Ishikawa (cell line): ENCODE measurements at regions not wholly inside any gene's neighbourhood (a gene's known extent, or its start where the extent isn't known, plus 50 kb on each side); places are given as distances from the start of the nearest gene placed in this dataset.

Experiments
- CEBPB ChIP-seq: IDR thresholded peaks from 2 replicates; pipeline ENCODE4 v1.6.1; 2012
- CREB1 ChIP-seq: IDR thresholded peaks from 2 replicates; pipeline ENCODE4 v1.6.1; 2012; ENCODE audit warnings: low read depth
- EGR1 ChIP-seq: IDR thresholded peaks from 2 replicates; pipeline ENCODE4 v1.6.1; 2012
- EP300 ChIP-seq: IDR thresholded peaks from 2 replicates; pipeline ENCODE4 v1.6.1; 2012; ENCODE audit warnings: borderline replicate concordance
- FOXM1 ChIP-seq: IDR thresholded peaks from 2 replicates; pipeline ENCODE4 v1.6.1; 2012; ENCODE audit warnings: low read depth, borderline replicate concordance
- MAX ChIP-seq: IDR thresholded peaks from 2 replicates; pipeline ENCODE4 v1.6.1; 2012
- NFIC ChIP-seq: IDR thresholded peaks from 2 replicates; pipeline ENCODE4 v1.6.1; 2012
- RAD21 ChIP-seq: IDR thresholded peaks from 2 replicates; pipeline ENCODE4 v1.6.1; 2012; ENCODE audit warnings: low read depth
- TAF1 ChIP-seq: IDR thresholded peaks from 2 replicates; pipeline ENCODE4 v1.6.1; 2012; ENCODE audit warnings: low read depth, mild to moderate bottlenecking
- TCF12 ChIP-seq: IDR thresholded peaks from 2 replicates; pipeline ENCODE4 v1.6.1; 2012; ENCODE audit warnings: low read depth
- TEAD4 ChIP-seq: IDR thresholded peaks from 2 replicates; pipeline ENCODE4 v1.6.1; 2012
- USF1 ChIP-seq: IDR thresholded peaks from 2 replicates; pipeline ENCODE4 v1.6.1; 2012
- YY1 ChIP-seq: IDR thresholded peaks from 2 replicates; pipeline ENCODE4 v1.6.1; 2012; ENCODE audit warnings: low read depth
- ZBTB7A ChIP-seq: IDR thresholded peaks from 2 replicates; pipeline ENCODE4 v1.6.1; 2012; ENCODE audit warnings: low read depth
- TF ChIP-seq, protein P1 (sequence below): IDR thresholded peaks from 2 replicates; pipeline ENCODE4 v1.6.1; 2012; ENCODE audit warnings: low read depth, mild to moderate bottlenecking

- no peak for TF ChIP-seq TAF1
- no peak for TF ChIP-seq USF1
- TF ChIP-seq CEBPB: peak; percentile 38; the same call in 1 of the 2 replicates
These were observed 371.6 kb downstream of the AMY1C start for GRCh38 chr1:104121271-104121670.

- TF ChIP-seq ZBTB7A: no peak
- TF ChIP-seq NFIC: no peak
These were observed 375.6 kb downstream of the AMY1C start for GRCh38 chr1:104125266-104125665.

DNA sequence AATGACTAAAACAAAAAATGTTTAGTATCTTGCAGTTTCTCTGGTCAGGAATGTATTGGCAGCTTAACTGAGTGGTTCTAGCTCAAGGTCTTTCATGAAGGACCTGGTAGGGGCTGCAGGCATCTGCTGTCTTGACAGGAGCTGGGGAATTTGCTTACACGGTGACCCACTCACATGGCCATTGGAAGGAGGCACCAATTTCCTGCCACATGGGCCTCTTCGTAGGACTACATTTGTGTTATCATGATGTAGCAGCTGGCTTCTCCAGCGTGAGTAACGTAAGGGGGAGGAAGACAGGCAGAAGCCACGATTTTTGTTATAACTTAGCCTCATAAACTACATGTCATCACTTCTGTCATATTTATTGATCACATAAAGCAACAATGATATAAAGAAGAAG, 376.3 kb downstream of the AMY1C start:
- TF ChIP-seq EGR1 (no peak), RAD21 (no peak), YY1 (no peak), EP300 (no peak), ZBTB7A (no peak), CREB1 (no peak), TCF12 (no peak), FOXM1 (no peak), TAF1 (no peak), MAX (no peak), TEAD4 (no peak), USF1 (no peak), CEBPB (no peak)
- TF ChIP-seq, protein P1, sequence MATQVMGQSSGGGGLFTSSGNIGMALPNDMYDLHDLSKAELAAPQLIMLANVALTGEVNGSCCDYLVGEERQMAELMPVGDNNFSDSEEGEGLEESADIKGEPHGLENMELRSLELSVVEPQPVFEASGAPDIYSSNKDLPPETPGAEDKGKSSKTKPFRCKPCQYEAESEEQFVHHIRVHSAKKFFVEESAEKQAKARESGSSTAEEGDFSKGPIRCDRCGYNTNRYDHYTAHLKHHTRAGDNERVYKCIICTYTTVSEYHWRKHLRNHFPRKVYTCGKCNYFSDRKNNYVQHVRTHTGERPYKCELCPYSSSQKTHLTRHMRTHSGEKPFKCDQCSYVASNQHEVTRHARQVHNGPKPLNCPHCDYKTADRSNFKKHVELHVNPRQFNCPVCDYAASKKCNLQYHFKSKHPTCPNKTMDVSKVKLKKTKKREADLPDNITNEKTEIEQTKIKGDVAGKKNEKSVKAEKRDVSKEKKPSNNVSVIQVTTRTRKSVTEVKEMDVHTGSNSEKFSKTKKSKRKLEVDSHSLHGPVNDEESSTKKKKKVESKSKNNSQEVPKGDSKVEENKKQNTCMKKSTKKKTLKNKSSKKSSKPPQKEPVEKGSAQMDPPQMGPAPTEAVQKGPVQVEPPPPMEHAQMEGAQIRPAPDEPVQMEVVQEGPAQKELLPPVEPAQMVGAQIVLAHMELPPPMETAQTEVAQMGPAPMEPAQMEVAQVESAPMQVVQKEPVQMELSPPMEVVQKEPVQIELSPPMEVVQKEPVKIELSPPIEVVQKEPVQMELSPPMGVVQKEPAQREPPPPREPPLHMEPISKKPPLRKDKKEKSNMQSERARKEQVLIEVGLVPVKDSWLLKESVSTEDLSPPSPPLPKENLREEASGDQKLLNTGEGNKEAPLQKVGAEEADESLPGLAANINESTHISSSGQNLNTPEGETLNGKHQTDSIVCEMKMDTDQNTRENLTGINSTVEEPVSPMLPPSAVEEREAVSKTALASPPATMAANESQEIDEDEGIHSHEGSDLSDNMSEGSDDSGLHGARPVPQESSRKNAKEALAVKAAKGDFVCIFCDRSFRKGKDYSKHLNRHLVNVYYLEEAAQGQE: no peak

GRCh38 chr1:104132382-104132973, 382.8 kb downstream of the AMY1C start:
- peak; percentile 75 for TF ChIP-seq RAD21
- TF ChIP-seq TEAD4: no peak

DNA sequence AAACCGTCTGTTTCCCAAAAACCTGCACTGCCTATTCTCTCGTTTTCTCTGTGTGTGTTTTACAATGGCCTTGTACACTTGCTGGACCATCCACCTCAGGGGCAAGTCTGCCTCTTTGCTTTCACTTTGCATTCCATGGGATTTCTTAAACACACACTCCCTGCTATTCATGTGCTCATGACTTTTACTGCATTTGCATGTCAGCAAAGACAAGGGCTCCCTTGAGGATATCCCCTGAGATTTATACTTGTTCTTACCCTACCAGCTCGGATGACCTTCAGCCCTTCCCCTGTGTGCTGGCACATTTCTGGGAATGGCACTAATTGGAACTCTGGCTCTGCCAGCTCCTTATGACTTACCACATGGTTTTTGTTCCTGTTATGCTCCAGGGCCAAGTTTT, 386.9 kb downstream of the AMY1C start:
- no peak for TF ChIP-seq TEAD4
- no peak for TF ChIP-seq FOXM1
- no peak for TF ChIP-seq CREB1
- no peak for TF ChIP-seq EP300
- TF ChIP-seq TCF12: no peak
- TF ChIP-seq NFIC: no peak
- TF ChIP-seq, protein P1: no peak

DNA sequence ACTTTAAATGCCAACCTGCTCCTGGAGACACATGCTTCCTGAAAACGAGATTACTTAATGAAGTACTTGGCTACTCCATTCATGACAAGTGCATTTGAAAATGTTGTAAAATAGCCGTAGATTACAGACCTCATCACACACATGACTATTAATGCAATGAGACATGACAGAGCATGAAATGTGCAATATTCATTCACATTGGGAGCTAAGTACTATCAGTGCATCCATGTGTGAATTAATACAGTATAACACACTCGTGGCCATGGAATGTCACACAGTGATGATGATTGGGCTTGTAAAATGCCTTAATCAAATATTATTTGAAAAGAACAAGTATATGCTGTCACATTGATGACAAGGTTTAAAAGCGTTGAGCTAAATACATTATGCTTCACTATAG, 407.0 kb downstream of the AMY1C start:
- TF ChIP-seq RAD21 (no peak), MAX (no peak), ZBTB7A (no peak), YY1 (no peak)
- TF ChIP-seq, protein P1: no peak
